K562 (cell line): ENCODE measurements at regions not wholly inside any gene's neighbourhood (a gene's known extent, or its start where the extent isn't known, plus 50 kb on each side); places are given as distances from the start of the nearest gene placed in this dataset.

Source experiments
- CAMTA2 ChIP-seq: fragments of 250-450 bp; sonication (Bioruptor Pico); conservative IDR thresholded peaks from 2 replicates; pipeline ENCODE4 v1.5.1; 2022
- FOSL1 ChIP-seq: fragments of 200-800 bp; sonication (Bioruptor generic); conservative IDR thresholded peaks from 2 replicates; pipeline ENCODE4 v1.6.1; 2016; ENCODE audit warnings: missing genetic modification characterization, missing compliant biosample characterization
- FOXK1 ChIP-seq: sonication (generic); formaldehyde crosslinking; IDR thresholded peaks from 2 replicates; pipeline ENCODE4 v1.8.0; 2022; ENCODE audit warnings: missing genetic modification reagents, mild to moderate bottlenecking, borderline replicate concordance
- HSF4 ChIP-seq: fragments of 250-450 bp; sonication (Bioruptor Pico); IDR thresholded peaks from 2 replicates; pipeline ENCODE4 v2.1.2; 2022; ENCODE audit warnings: mild to moderate bottlenecking, moderate library complexity, borderline replicate concordance
- MITF ChIP-seq: IDR thresholded peaks from 2 replicates; pipeline ENCODE4 v1.6.1; 2014; ENCODE audit warnings: antibody characterized with exemption
- SIN3A ChIP-seq, 2 experiments: fragments of 150-350 bp in 1 of 2; IDR thresholded peaks; 2 replicates each; pipeline ENCODE4 v1.6.1; 2011 to 2016; ENCODE audit warnings: borderline replicate concordance in 2 of 2, low read depth in 2 of 2, low read length in 2 of 2, mild to moderate bottlenecking in 2 of 2, moderate library complexity in 2 of 2; ENCODE audit not compliant: control insufficient read depth in 1 of 2
- SMARCE1 ChIP-seq: fragments of 450-650 bp; IDR thresholded peaks from 2 replicates; pipeline ENCODE4 v1.7.1; 2016; ENCODE audit warnings: mild to moderate bottlenecking
- SPI1 ChIP-seq: IDR thresholded peaks from 2 replicates; pipeline ENCODE4 v1.6.1; 2011; ENCODE audit warnings: low read depth, low read length, control low read depth, borderline replicate concordance
- TCF3 ChIP-seq: sonication (generic); formaldehyde crosslinking; IDR thresholded peaks from 2 replicates; pipeline ENCODE4 v1.4.0; 2020; ENCODE audit warnings: mild to moderate bottlenecking, missing genetic modification reagents
- TEAD4 ChIP-seq, 2 experiments: sonication (generic) in 1 of 2; formaldehyde crosslinking in 1 of 2; IDR thresholded peaks; 2 replicates each; pipeline versions ENCODE4 v1.6.1 to v1.8.0; 2012 to 2022; ENCODE audit warnings: borderline replicate concordance in 1 of 2, inconsistent platforms in 1 of 2, low read length in 1 of 2, mild to moderate bottlenecking in 1 of 2, missing genetic modification reagents in 1 of 2
- ZNF24 ChIP-seq: fragments of 450-650 bp; IDR thresholded peaks from 2 replicates; pipeline ENCODE4 v1.6.1; 2016
- ZNF609 ChIP-seq: sonication (generic); formaldehyde crosslinking; IDR thresholded peaks from 2 replicates; pipeline ENCODE4 v1.8.1; 2023; ENCODE audit warnings: missing genetic modification reagents, mild to moderate bottlenecking, borderline replicate concordance
- ZNF696 ChIP-seq: fragments of 250-450 bp; sonication (Bioruptor Pico); conservative IDR thresholded peaks from 2 replicates; pipeline ENCODE4 v1.4.0; 2020; ENCODE audit warnings: mild to moderate bottlenecking, moderate library complexity
- ZSCAN32 ChIP-seq: fragments of 450-650 bp; formaldehyde crosslinking; IDR thresholded peaks from 2 replicates; pipeline ENCODE4 v1.4.0; 2020; ENCODE audit warnings: mild to moderate bottlenecking, moderate library complexity
- TF ChIP-seq, protein P1 (sequence below), 3 experiments: IDR thresholded peaks in 2 of 3; conservative IDR thresholded peaks in 1 of 3; 2 replicates each; pipeline ENCODE4 v1.5.1; 2011 to 2012; ENCODE audit warnings: low read length in 3 of 3, mild to moderate bottlenecking in 3 of 3, control low read depth in 2 of 3, improper control_type of control experiment in 1 of 3, inconsistent platforms in 1 of 3, low read depth in 1 of 3, mixed read lengths in 1 of 3, moderate library complexity in 1 of 3; ENCODE audit not compliant: insufficient read depth in 2 of 3
- TF ChIP-seq, protein P2 (sequence below): fragments of 450-650 bp; formaldehyde crosslinking; IDR thresholded peaks from 2 replicates; pipeline ENCODE4 v1.4.0; 2022; ENCODE audit warnings: missing genetic modification characterization

DNA sequence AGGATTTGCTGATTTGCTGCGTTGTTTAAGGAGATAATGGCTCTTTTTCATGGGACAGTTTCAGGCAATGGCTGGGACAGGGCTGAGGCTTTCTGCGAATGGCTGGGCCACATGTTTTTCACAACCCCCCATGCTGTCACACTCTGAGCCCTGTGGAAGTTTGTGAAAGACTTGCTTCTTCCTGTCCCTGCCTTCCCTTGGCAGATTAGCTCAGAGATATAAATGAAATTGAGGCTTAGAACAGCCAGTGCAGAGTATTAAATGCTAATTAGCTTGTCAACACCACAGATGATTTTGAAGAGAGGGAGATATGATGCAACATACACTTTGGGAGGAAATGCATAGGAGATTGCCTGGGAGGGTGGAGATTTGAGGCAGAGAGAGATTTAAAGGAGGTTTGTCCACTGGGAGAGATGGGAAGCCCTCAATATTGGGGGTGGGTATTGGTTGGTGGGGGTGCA is 232.0 kb downstream of the SH2D4B start (continued):
- TF ChIP-seq, protein P1, sequence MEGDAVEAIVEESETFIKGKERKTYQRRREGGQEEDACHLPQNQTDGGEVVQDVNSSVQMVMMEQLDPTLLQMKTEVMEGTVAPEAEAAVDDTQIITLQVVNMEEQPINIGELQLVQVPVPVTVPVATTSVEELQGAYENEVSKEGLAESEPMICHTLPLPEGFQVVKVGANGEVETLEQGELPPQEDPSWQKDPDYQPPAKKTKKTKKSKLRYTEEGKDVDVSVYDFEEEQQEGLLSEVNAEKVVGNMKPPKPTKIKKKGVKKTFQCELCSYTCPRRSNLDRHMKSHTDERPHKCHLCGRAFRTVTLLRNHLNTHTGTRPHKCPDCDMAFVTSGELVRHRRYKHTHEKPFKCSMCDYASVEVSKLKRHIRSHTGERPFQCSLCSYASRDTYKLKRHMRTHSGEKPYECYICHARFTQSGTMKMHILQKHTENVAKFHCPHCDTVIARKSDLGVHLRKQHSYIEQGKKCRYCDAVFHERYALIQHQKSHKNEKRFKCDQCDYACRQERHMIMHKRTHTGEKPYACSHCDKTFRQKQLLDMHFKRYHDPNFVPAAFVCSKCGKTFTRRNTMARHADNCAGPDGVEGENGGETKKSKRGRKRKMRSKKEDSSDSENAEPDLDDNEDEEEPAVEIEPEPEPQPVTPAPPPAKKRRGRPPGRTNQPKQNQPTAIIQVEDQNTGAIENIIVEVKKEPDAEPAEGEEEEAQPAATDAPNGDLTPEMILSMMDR (IDR thresholded peaks at IDR 0.05 in 2 of 3, conservative IDR thresholded peaks at IDR 0.05 in 1 of 3; ENCODE audit: insufficient read depth in 2 of 3, low read depth in 1 of 3, low read length in 3 of 3): no peak
- TF ChIP-seq FOSL1 (tag) (no peak), HSF4 (CRISPR knock-in tag) (no peak), FOXK1 (0 out of 2 replicates have a peak, but pooled peaks have one; percentile 39), ZNF609 (CRISPR knock-in tag) (no peak), MITF (no peak), SIN3A (IDR thresholded peaks at IDR 0.05; ENCODE audit: borderline replicate concordance in 2 of 2, control insufficient read depth in 1 of 2, low read depth in 2 of 2, low read length in 2 of 2) (no peak), ZSCAN32 (peak; percentile 94), TEAD4 (IDR thresholded peaks at IDR 0.05; ENCODE audit: low read length) (peak; percentile 57; the same call in 1 of the 2 replicates), TEAD4 (CRISPR knock-in tag; IDR thresholded peaks at IDR 0.05; ENCODE audit: borderline replicate concordance) (no peak), TCF3 (CRISPR knock-in tag) (peak; percentile 47; the same call in 1 of the 2 replicates), ZNF24 (no peak), SMARCE1 (peak; percentile 56; the same call in 1 of the 2 replicates), CAMTA2 (no peak), SPI1 (no peak), ZNF696 (no peak)
- TF ChIP-seq, protein P2, sequence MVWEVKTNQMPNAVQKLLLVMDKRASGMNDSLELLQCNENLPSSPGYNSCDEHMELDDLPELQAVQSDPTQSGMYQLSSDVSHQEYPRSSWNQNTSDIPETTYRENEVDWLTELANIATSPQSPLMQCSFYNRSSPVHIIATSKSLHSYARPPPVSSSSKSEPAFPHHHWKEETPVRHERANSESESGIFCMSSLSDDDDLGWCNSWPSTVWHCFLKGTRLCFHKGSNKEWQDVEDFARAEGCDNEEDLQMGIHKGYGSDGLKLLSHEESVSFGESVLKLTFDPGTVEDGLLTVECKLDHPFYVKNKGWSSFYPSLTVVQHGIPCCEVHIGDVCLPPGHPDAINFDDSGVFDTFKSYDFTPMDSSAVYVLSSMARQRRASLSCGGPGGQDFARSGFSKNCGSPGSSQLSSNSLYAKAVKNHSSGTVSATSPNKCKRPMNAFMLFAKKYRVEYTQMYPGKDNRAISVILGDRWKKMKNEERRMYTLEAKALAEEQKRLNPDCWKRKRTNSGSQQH (CRISPR knock-in tag): no peak
